ENCODE measurements at regions not wholly inside any gene's neighbourhood (a gene's known extent, or its start where the extent isn't known, plus 50 kb on each side); places are given as distances from the start of the nearest gene placed in this dataset.

DNA sequence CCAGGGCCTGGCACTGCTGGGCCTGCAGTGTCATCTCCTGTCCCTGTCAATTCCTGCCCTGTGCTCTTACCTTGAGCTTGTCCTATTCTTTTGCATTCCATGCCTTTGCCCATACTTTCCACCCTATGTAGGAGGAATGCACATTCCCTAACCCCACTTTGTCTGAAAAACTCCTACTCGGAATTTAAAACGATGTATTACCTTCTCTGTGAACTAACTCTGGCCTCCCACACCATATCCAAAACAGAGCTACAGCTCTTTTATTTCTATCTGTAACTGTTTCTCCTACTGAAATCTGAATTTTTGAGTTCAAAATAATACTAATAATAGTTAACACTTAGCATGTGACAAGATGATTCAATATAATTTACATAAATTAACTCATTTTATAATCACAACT is 353.7 kb downstream of the FRK start:
- DNase-seq (ENCODE audit: low read depth, low spot score), result no peak
- ChIA-PET CTCF (no interaction called here), POLR2A (no interaction called here)
- no peaks in the 10 kb centered on the region for H3K4me1 ChIP-seq (ENCODE audit: control insufficient read depth, extremely low read depth, insufficient read depth, low read length)
- H3K9me3 ChIP-seq (replicated peaks; ENCODE audit: control insufficient read depth, insufficient read depth, low read length), result peaks cover 7% of the 10 kb centered on the region
- BruUV-seq (replicated peaks), result no TSS peak
- no peak for FAIRE-seq
- no peak overlapping the region for H3K4me2 ChIP-seq (ENCODE audit: insufficient read depth, low read length)
- H4K20me1 ChIP-seq (replicated peaks; ENCODE audit: control insufficient read depth, extremely low read depth, insufficient read depth, low read length), result no peaks in the 10 kb centered on the region
- H3K27ac ChIP-seq (ENCODE audit: insufficient read depth, low read depth, low read length), result no peak overlapping the region
- no peaks in the 10 kb centered on the region for H3K9me1 ChIP-seq (replicated peaks; ENCODE audit: control insufficient read depth, extremely low read depth, insufficient read depth, low read length)
- no peak overlapping the region for H3K9ac ChIP-seq (replicated peaks; ENCODE audit: extremely low read depth, insufficient read depth, low read length)
- H3K4me3 ChIP-seq (replicated peaks in 1 of 3; ENCODE audit: insufficient read depth in 1 of 3, low read depth in 1 of 3, low read length in 3 of 3), result no peak overlapping the region
- H3K79me2 ChIP-seq (ENCODE audit: control insufficient read depth, insufficient read depth, low read length), result no peaks in the 10 kb centered on the region
- dilution Hi-C loops (cut with MboI; ENCODE audit: extremely low pct_ligation_motif_present, low sequenced_read_pairs) (no loop called here), intact Hi-C loops (cut with micrococcal nuclease) (no loop called here)
- H3K36me3 ChIP-seq (ENCODE audit: control insufficient read depth in 2 of 2, extremely low read depth in 1 of 2, insufficient read depth in 2 of 2, low read length in 2 of 2), result no peaks in the 10 kb centered on the region
- H3K27me3 ChIP-seq (ENCODE audit: control insufficient read depth in 2 of 2, insufficient read depth in 2 of 2, low read length in 2 of 2), result no peaks in the 10 kb centered on the region
- no peak for TF ChIP-seq POLR2AphosphoS5 (IDR thresholded peaks at IDR 0.05; ENCODE audit: insufficient read depth, low read depth, low read length)
- no peak for TF ChIP-seq GATA2 (IDR thresholded peaks at IDR 0.05; ENCODE audit: insufficient read depth, insufficient read length, low read depth, low read length)
- no peak for TF ChIP-seq EZH2 (IDR thresholded peaks at IDR 0.05; ENCODE audit: borderline replicate concordance, low read depth, low read length, severe bottlenecking)
- TF ChIP-seq POLR2A (IDR thresholded peaks at IDR 0.05; ENCODE audit: low read depth, low read length), result no peak
- TF ChIP-seq FOS (IDR thresholded peaks at IDR 0.05; ENCODE audit: borderline replicate concordance, insufficient read depth, low read length), result no peak
- no peak for TF ChIP-seq JUN (IDR thresholded peaks at IDR 0.05; ENCODE audit: borderline replicate concordance, insufficient read depth, insufficient read length, low read depth)
- TF ChIP-seq CTCF (IDR thresholded peaks at IDR 0.05; ENCODE audit: extremely low read depth in 1 of 2, insufficient read depth in 1 of 2, low read depth in 1 of 2, low read length in 2 of 2), result no peak
- TF ChIP-seq, protein P1, sequence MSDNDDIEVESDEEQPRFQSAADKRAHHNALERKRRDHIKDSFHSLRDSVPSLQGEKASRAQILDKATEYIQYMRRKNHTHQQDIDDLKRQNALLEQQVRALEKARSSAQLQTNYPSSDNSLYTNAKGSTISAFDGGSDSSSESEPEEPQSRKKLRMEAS (IDR thresholded peaks at IDR 0.05; ENCODE audit: insufficient read depth, insufficient read length), result no peak
- no peak for TF ChIP-seq MYC (IDR thresholded peaks at IDR 0.05; ENCODE audit: low read depth, low read length)
- H2AFZ ChIP-seq (ENCODE audit: low read depth, low read length), result no peak overlapping the region
